OCI-LY3 (cell line): ENCODE measurements at regions not wholly inside any gene's neighbourhood (a gene's known extent, or its start where the extent isn't known, plus 50 kb on each side); places are given as distances from the start of the nearest gene placed in this dataset.

Source experiments
- H2AFZ ChIP-seq: fragments of 200-600, 300-600 bp; shearing (Covaris generic); 2 replicates; pipeline ENCODE4 v1.6.0; 2014; ENCODE audit warnings: antibody characterized with exemption, low read depth, low read length
- H3K27ac ChIP-seq: fragments of 200-600, 300-600 bp; sonication (generic); 2 replicates; pipeline ENCODE4 v1.5.1; 2014; ENCODE audit warnings: mild to moderate bottlenecking, low read length, moderate library complexity, mixed read lengths
- H3K27me3 ChIP-seq: fragments of 200-600, 300-600 bp; sonication (generic); 2 replicates; pipeline ENCODE4 v1.6.1; 2014; ENCODE audit warnings: low read depth, low read length, mixed read lengths
- H3K36me3 ChIP-seq: fragments of 200-600, 300-600 bp; sonication (generic); replicated peaks from 2 replicates; pipeline ENCODE3; 2014; ENCODE audit warnings: low read depth, low read length, mixed read lengths
- H3K4me1 ChIP-seq: fragments of 300-600, 200-600 bp; sonication (generic); 2 replicates; pipeline ENCODE4 v1.6.1; 2014; ENCODE audit warnings: low read length, mixed read lengths
- H3K4me2 ChIP-seq: fragments of 200-600, 300-600 bp; sonication (generic); 2 replicates; pipeline ENCODE4 v1.6.1; 2014; ENCODE audit warnings: low read length, mixed read lengths
- H3K4me3 ChIP-seq: fragments of 300-600, 200-600 bp; sonication (generic); 2 replicates; pipeline ENCODE4 v1.5.1; 2014; ENCODE audit warnings: antibody characterized with exemption, mild to moderate bottlenecking, low read length, moderate library complexity
- H3K79me2 ChIP-seq: fragments of 300-600, 200-600 bp; shearing (Covaris generic); 2 replicates; pipeline ENCODE4 v1.6.1; 2014; ENCODE audit warnings: mild to moderate bottlenecking, low read length, mixed read lengths
- H3K9ac ChIP-seq: fragments of 300-600, 200-600 bp; shearing (Covaris generic); 2 replicates; pipeline ENCODE4 v1.6.0; 2014; ENCODE audit warnings: mild to moderate bottlenecking, low read length, moderate library complexity
- H3K9me3 ChIP-seq: fragments of 200-600, 300-600 bp; shearing (Covaris generic); 2 replicates; pipeline ENCODE4 v1.6.1; 2014; ENCODE audit warnings: low read length, mixed read lengths; ENCODE audit not compliant: insufficient read depth
- H4K20me1 ChIP-seq: fragments of 200-600, 300-600 bp; sonication (generic); 2 replicates; pipeline ENCODE4 v1.6.1; 2016; ENCODE audit warnings: low read length, mixed read lengths; ENCODE audit not compliant: insufficient read depth
- CTCF ChIP-seq: fragments of 200-600, 300-600 bp; sonication (generic); IDR thresholded peaks from 2 replicates; pipeline ENCODE4 v1.5.1; 2014; ENCODE audit warnings: antibody characterized with exemption, low read length, low read depth
- EZH2phosphoT487 ChIP-seq: fragments of 200-600 bp; shearing (Covaris generic); IDR thresholded peaks from 2 replicates; pipeline ENCODE4 v1.6.1; 2018; ENCODE audit warnings: antibody characterized with exemption, mixed run types, low read depth

- peaks cover 17% of the 10 kb centered on the region; the same call in 1 of the 2 replicates for H3K27me3 ChIP-seq
- H3K4me1 ChIP-seq, result no peaks in the 10 kb centered on the region
- peaks cover under 1% of the 10 kb centered on the region; the same call in 1 of the 2 replicates for H3K9me3 ChIP-seq
- no peak overlapping the region for H3K4me3 ChIP-seq
- H3K36me3 ChIP-seq, result no peaks in the 10 kb centered on the region
- H2AFZ ChIP-seq, result no peak overlapping the region
- H3K79me2 ChIP-seq, result no peaks in the 10 kb centered on the region
- H3K4me2 ChIP-seq, result no peak overlapping the region
- H3K27ac ChIP-seq, result no peak overlapping the region
- no peak overlapping the region for H3K9ac ChIP-seq
- H4K20me1 ChIP-seq, result no peaks in the 10 kb centered on the region
- no peak for TF ChIP-seq CTCF
- TF ChIP-seq EZH2phosphoT487, result no peak
Measured at GRCh38 chr3:187987924-187988323, 166.0 kb upstream of the LPP start.

- TF ChIP-seq EZH2phosphoT487 (no peak), CTCF (no peak)
- Histone ChIP-seq H3K36me3 (no peaks in the 10 kb centered on the region), H3K9me3 (no peaks in the 10 kb centered on the region), H3K4me2 (peak overlapping the region; percentile 8; the same call in 1 of the 2 replicates), H3K27ac (no peak overlapping the region), H3K9ac (no peak overlapping the region), H3K4me1 (no peaks in the 10 kb centered on the region), H3K79me2 (no peaks in the 10 kb centered on the region), H2AFZ (no peak overlapping the region), H3K4me3 (no peak overlapping the region), H3K27me3 (peaks cover 12% of the 10 kb centered on the region; the same call in 1 of the 2 replicates), H4K20me1 (no peaks in the 10 kb centered on the region)
Measured at GRCh38 chr3:187989575-187990153, 164.3 kb upstream of the LPP start.

- Histone ChIP-seq H3K27me3 (peaks cover 12% of the 10 kb centered on the region), H3K36me3 (no peaks in the 10 kb centered on the region), H3K4me3 (no peak overlapping the region), H3K9me3 (no peaks in the 10 kb centered on the region), H4K20me1 (no peaks in the 10 kb centered on the region), H3K27ac (no peak overlapping the region), H3K4me1 (no peaks in the 10 kb centered on the region), H3K4me2 (no peak overlapping the region), H3K9ac (no peak overlapping the region), H3K79me2 (no peaks in the 10 kb centered on the region), H2AFZ (no peak overlapping the region)
- no peak for TF ChIP-seq CTCF
- no peak for TF ChIP-seq EZH2phosphoT487
Measured at GRCh38 chr3:187992609-187993008, 161.3 kb upstream of the LPP start.

GRCh38 chr3:187994221-187995042, 159.5 kb upstream of the LPP start:
- H3K27ac ChIP-seq, result no peak overlapping the region
- no peak overlapping the region for H3K4me3 ChIP-seq
- no peak overlapping the region for H3K9ac ChIP-seq

More at GRCh38 chr3:187994221-187995042, 159.5 kb upstream of the LPP start:
- TF ChIP-seq EZH2phosphoT487 (no peak), CTCF (no peak)
- Histone ChIP-seq H3K36me3 (no peaks in the 10 kb centered on the region), H3K4me2 (no peak overlapping the region), H3K27me3 (peaks cover 15% of the 10 kb centered on the region), H3K79me2 (no peaks in the 10 kb centered on the region), H3K9me3 (no peaks in the 10 kb centered on the region), H2AFZ (no peak overlapping the region), H4K20me1 (no peaks in the 10 kb centered on the region), H3K4me1 (no peaks in the 10 kb centered on the region)
